SK-N-SH treated with all-trans-retinoic acid at 6 μM for 48 hours (cell line): ENCODE measurements at regions not wholly inside any gene's neighbourhood (a gene's known extent, or its start where the extent isn't known, plus 50 kb on each side); places are given as distances from the start of the nearest gene placed in this dataset.

Experiments used
- ATAC-seq: fragments of 200-7000 bp; cut with Tn5 transposase; 3 replicates; pipeline ENCODE4 v1.9.1; 2020; ENCODE audit warnings: mild to moderate bottlenecking, moderate library complexity
- CSDC2 ChIP-seq: fragments of 250-450 bp; sonication (Bioruptor Pico); IDR thresholded peaks from 2 replicates; pipeline ENCODE4 v1.5.0; 2020; ENCODE audit warnings: mild to moderate bottlenecking, moderate library complexity
- ISL1 ChIP-seq: fragments of 250-450 bp; sonication (Bioruptor Pico); IDR thresholded peaks from 2 replicates; pipeline ENCODE4 v2.1.2; 2022; ENCODE audit warnings: mild to moderate bottlenecking, moderate library complexity
- OSR1 ChIP-seq: fragments of 250-450 bp; sonication (Bioruptor Pico); IDR thresholded peaks from 2 replicates; pipeline ENCODE4 v1.8.0; 2022; ENCODE audit warnings: moderate library complexity, mild to moderate bottlenecking, inconsistent platforms
- PPARA ChIP-seq: fragments of 250-450 bp; sonication (Bioruptor Pico); IDR thresholded peaks from 2 replicates; pipeline ENCODE4 v1.5.0; 2020; ENCODE audit warnings: mild to moderate bottlenecking, borderline replicate concordance
- RARB ChIP-seq: fragments of 250-450 bp; sonication (Bioruptor Pico); IDR thresholded peaks from 2 replicates; pipeline ENCODE4 v1.8.0; 2021; ENCODE audit warnings: mild to moderate bottlenecking, moderate library complexity
- SNAI2 ChIP-seq: fragments of 250-450 bp; sonication (Bioruptor Pico); IDR thresholded peaks from 2 replicates; pipeline ENCODE4 v1.5.0; 2020; ENCODE audit warnings: mild to moderate bottlenecking, moderate library complexity
- TCF4 ChIP-seq: fragments of 250-450 bp; sonication (Bioruptor Pico); IDR thresholded peaks from 2 replicates; pipeline ENCODE4 v1.8.0; 2021; ENCODE audit warnings: mild to moderate bottlenecking, moderate library complexity, borderline replicate concordance
- TOX ChIP-seq: fragments of 250-450 bp; sonication (Bioruptor Pico); IDR thresholded peaks from 2 replicates; pipeline ENCODE4 v1.8.0; 2021; ENCODE audit warnings: mild to moderate bottlenecking, moderate library complexity, borderline replicate concordance
- ZC3H10 ChIP-seq: fragments of 250-450 bp; sonication (Bioruptor Pico); IDR thresholded peaks from 2 replicates; pipeline ENCODE4 v1.5.1; 2021; ENCODE audit warnings: mild to moderate bottlenecking, moderate library complexity
- ZFP3 ChIP-seq: fragments of 250-450 bp; sonication (Bioruptor Pico); IDR thresholded peaks from 2 replicates; pipeline ENCODE4 v1.5.0; 2020; ENCODE audit warnings: mild to moderate bottlenecking, moderate library complexity
- ZNF565 ChIP-seq: fragments of 450-650 bp; formaldehyde crosslinking; conservative IDR thresholded peaks from 2 replicates; pipeline ENCODE4 v1.5.0; 2020; ENCODE audit warnings: low read depth, mild to moderate bottlenecking, moderate library complexity
- ZNF70 ChIP-seq: fragments of 450-650 bp; formaldehyde crosslinking; IDR thresholded peaks from 2 replicates; pipeline ENCODE4 v1.5.0; 2020; ENCODE audit warnings: mild to moderate bottlenecking, moderate library complexity
- ZNF8 ChIP-seq: fragments of 450-650 bp; formaldehyde crosslinking; IDR thresholded peaks from 2 replicates; pipeline ENCODE4 v1.5.0; 2020; ENCODE audit warnings: mild to moderate bottlenecking, moderate library complexity
- TF ChIP-seq, protein P1 (sequence below): fragments of 250-450 bp; sonication (Bioruptor Pico); IDR thresholded peaks from 2 replicates; pipeline ENCODE4 v1.8.0; 2020; ENCODE audit warnings: mild to moderate bottlenecking, moderate library complexity, borderline replicate concordance
- TF ChIP-seq, protein P2 (sequence below): fragments of 250-450 bp; sonication (Bioruptor Pico); IDR thresholded peaks from 2 replicates; pipeline ENCODE4 v1.5.1; 2020; ENCODE audit warnings: low read depth, mild to moderate bottlenecking, moderate library complexity
- TF ChIP-seq, protein P3 (sequence below): fragments of 250-450 bp; sonication (Bioruptor Pico); IDR thresholded peaks from 2 replicates; pipeline ENCODE4 v1.8.0; 2021; ENCODE audit warnings: low read depth, mild to moderate bottlenecking, moderate library complexity, borderline replicate concordance
- TF ChIP-seq, protein P4 (sequence below): fragments of 250-450 bp; sonication (Bioruptor Pico); IDR thresholded peaks from 2 replicates; pipeline ENCODE4 v1.5.1; 2021; ENCODE audit warnings: mild to moderate bottlenecking, moderate library complexity

DNA sequence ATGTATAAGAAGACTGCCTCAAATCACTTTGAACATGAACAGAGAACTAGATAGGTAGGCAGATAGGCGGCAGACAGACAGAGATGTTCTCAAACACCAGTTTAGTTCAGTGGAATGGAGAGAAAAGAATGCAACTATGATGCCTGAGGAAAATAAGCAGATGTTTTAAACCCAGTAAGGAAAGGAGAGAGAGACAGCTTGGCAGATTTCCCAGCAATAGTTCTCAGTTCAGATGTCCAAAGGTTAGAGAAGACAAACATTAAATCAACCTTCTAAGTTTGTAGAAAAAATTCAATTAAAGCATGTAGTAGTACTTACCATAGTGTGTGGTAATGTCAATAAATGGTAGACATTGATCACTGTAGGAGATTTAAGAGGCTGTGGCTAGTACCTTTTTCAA lies 209.6 kb upstream of the PFN2 start (continued):
- TF ChIP-seq, protein P1, sequence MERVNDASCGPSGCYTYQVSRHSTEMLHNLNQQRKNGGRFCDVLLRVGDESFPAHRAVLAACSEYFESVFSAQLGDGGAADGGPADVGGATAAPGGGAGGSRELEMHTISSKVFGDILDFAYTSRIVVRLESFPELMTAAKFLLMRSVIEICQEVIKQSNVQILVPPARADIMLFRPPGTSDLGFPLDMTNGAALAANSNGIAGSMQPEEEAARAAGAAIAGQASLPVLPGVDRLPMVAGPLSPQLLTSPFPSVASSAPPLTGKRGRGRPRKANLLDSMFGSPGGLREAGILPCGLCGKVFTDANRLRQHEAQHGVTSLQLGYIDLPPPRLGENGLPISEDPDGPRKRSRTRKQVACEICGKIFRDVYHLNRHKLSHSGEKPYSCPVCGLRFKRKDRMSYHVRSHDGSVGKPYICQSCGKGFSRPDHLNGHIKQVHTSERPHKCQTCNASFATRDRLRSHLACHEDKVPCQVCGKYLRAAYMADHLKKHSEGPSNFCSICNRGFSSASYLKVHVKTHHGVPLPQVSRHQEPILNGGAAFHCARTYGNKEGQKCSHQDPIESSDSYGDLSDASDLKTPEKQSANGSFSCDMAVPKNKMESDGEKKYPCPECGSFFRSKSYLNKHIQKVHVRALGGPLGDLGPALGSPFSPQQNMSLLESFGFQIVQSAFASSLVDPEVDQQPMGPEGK: peak; percentile 44; the same call in 1 of the 2 replicates
- TF ChIP-seq CSDC2 (no peak), SNAI2 (CRISPR knock-in tag) (no peak)
- TF ChIP-seq, all 23 proteins: peak for 3

- ATAC-seq: no peak
- TF ChIP-seq RARB (CRISPR knock-in tag): no peak
- TF ChIP-seq ZNF565 (CRISPR knock-in tag): no peak
- TF ChIP-seq OSR1 (CRISPR knock-in tag): no peak
- no peak for TF ChIP-seq ZC3H10 (CRISPR knock-in tag)
- TF ChIP-seq TCF4 (CRISPR knock-in tag): no peak
- no peak for TF ChIP-seq TOX
- no peak for TF ChIP-seq ISL1
- TF ChIP-seq ZNF8 (CRISPR knock-in tag): no peak
- TF ChIP-seq ZNF70: no peak
- no peak for TF ChIP-seq PPARA (CRISPR knock-in tag)
- TF ChIP-seq, protein P2, sequence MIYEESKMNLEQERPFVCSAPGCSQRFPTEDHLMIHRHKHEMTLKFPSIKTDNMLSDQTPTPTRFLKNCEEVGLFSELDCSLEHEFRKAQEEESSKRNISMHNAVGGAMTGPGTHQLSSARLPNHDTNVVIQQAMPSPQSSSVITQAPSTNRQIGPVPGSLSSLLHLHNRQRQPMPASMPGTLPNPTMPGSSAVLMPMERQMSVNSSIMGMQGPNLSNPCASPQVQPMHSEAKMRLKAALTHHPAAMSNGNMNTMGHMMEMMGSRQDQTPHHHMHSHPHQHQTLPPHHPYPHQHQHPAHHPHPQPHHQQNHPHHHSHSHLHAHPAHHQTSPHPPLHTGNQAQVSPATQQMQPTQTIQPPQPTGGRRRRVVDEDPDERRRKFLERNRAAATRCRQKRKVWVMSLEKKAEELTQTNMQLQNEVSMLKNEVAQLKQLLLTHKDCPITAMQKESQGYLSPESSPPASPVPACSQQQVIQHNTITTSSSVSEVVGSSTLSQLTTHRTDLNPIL: no peak
- TF ChIP-seq, protein P1: no peak
- TF ChIP-seq ZFP3: no peak
- TF ChIP-seq, protein P3, sequence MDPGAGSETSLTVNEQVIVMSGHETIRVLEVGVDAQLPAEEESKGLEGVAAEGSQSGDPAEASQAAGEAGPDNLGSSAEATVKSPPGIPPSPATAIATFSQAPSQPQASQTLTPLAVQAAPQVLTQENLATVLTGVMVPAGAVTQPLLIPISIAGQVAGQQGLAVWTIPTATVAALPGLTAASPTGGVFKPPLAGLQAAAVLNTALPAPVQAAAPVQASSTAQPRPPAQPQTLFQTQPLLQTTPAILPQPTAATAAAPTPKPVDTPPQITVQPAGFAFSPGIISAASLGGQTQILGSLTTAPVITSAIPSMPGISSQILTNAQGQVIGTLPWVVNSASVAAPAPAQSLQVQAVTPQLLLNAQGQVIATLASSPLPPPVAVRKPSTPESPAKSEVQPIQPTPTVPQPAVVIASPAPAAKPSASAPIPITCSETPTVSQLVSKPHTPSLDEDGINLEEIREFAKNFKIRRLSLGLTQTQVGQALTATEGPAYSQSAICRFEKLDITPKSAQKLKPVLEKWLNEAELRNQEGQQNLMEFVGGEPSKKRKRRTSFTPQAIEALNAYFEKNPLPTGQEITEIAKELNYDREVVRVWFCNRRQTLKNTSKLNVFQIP (CRISPR knock-in tag): no peak
- TF ChIP-seq, protein P4, sequence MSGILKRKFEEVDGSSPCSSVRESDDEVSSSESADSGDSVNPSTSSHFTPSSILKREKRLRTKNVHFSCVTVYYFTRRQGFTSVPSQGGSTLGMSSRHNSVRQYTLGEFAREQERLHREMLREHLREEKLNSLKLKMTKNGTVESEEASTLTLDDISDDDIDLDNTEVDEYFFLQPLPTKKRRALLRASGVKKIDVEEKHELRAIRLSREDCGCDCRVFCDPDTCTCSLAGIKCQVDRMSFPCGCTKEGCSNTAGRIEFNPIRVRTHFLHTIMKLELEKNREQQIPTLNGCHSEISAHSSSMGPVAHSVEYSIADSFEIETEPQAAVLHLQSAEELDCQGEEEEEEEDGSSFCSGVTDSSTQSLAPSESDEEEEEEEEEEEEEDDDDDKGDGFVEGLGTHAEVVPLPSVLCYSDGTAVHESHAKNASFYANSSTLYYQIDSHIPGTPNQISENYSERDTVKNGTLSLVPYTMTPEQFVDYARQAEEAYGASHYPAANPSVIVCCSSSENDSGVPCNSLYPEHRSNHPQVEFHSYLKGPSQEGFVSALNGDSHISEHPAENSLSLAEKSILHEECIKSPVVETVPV (CRISPR knock-in tag): no peak
These were observed 208.6 kb upstream of the PFN2 start for GRCh38 chr3:150179330-150179729.

DNA sequence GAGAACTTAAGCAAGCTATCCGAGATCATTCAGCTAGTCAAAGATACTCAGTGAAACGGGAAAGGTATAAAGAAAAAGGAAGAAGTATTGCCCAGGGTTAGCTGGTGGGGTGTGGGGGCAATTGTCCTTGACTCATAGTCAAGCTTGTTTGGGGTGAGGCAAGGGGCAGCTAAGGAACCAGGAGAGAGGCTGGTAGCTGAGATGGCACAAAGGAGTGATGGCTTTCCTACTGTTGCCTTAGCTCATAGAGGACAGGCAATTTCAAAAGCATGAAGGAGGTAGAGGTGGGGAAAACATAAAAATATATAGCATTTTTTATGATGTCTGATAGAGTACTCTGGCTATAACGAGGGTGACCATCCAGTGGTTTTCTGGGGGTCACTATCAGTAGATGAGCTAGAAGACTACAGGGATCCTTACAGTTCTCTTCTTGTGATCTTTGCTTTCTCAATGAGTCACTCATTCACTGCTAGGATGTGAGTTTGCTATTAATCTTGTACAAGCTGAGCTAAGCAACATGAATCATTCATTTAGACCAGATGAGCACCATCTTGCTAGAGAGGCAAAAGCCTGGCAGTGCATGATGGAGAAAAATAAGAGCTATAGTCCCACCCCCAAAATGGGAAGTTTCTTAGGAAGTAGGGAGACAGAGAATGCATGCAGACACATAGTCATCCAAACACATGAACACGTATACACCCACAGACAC lies 207.1 kb upstream of the PFN2 start:
- peak; percentile 48 for ATAC-seq

More for the DNA sequence above, 207.1 kb upstream of the PFN2 start:
- no peak for TF ChIP-seq RARB (CRISPR knock-in tag)
- TF ChIP-seq SNAI2 (CRISPR knock-in tag): no peak
- TF ChIP-seq, protein P1: no peak
